ACHN (cell line): ENCODE measurements at regions not wholly inside any gene's neighbourhood (a gene's known extent, or its start where the extent isn't known, plus 50 kb on each side); places are given as distances from the start of the nearest gene placed in this dataset.
"Not testable (repeated sequence)": the region's sequence is repeated elsewhere in the genome, so short reads cannot be mapped to it uniquely, and the experiment has no call there.

Source experiments
- DNase-seq: peaks from one replicate; pipeline ENCODE4 v3.0.0-alpha.2; 2015
- in situ Hi-C: cut with HindIII; loops from 2 replicates; pipeline ENCODE4 v1.10.0; 2017; ENCODE audit warnings: low sequenced_read_pairs, low pct_ligation_motif_present, low pct_unique_long_range_greater_than_20kb

GRCh38 chr3:75224412-75224811 is 439.7 kb upstream of the FRG2C start:
- no peak for DNase-seq
- in situ Hi-C loops, result no loop called here

GRCh38 chr3:75232216-75232615 is 431.9 kb upstream of the FRG2C start:
- DNase-seq, result no peak
- in situ Hi-C loops, result no loop called here

GRCh38 chr3:75235631-75236030 is 428.5 kb upstream of the FRG2C start:
- DNase-seq, result no peak
- in situ Hi-C loops, result no loop called here

GRCh38 chr3:75237053-75237452 is 427.1 kb upstream of the FRG2C start:
- no peak for DNase-seq
- in situ Hi-C loops, result no loop called here

- no peak for DNase-seq
These were observed 426.7 kb upstream of the FRG2C start for GRCh38 chr3:75237477-75237876.

GRCh38 chr3:75241226-75241962 is 422.7 kb upstream of the FRG2C start:
- DNase-seq, in situ Hi-C loops: not testable (repeated sequence)

More at GRCh38 chr3:75237477-75237876, 426.7 kb upstream of the FRG2C start:
- in situ Hi-C loops, result no loop called here

GRCh38 chr3:75242012-75242735 is 422.0 kb upstream of the FRG2C start:
- no peak for DNase-seq
- in situ Hi-C loops, result no loop called here

GRCh38 chr3:75248974-75249373 is 415.2 kb upstream of the FRG2C start:
- in situ Hi-C loops, result no loop called here
- no peak for DNase-seq

- no peak for DNase-seq
- in situ Hi-C loops, result no loop called here
These were observed 409.4 kb upstream of the FRG2C start for GRCh38 chr3:75254685-75255084.

GRCh38 chr3:75258825-75259683 is 405.1 kb upstream of the FRG2C start:
- DNase-seq, result peak; percentile 27
- in situ Hi-C loops, result not testable (repeated sequence)

- in situ Hi-C loops, DNase-seq: not testable (repeated sequence)
These were observed 403.2 kb upstream of the FRG2C start for GRCh38 chr3:75260975-75261374.

- in situ Hi-C loops, result no loop called here
- no peak for DNase-seq
These were observed 401.5 kb upstream of the FRG2C start for GRCh38 chr3:75262661-75263060.

- in situ Hi-C loops, result no loop called here
These were observed 398.2 kb upstream of the FRG2C start for GRCh38 chr3:75265897-75266296.

GRCh38 chr3:75268576-75268975 is 395.6 kb upstream of the FRG2C start:
- in situ Hi-C loops, DNase-seq: not testable (repeated sequence)

More at GRCh38 chr3:75265897-75266296, 398.2 kb upstream of the FRG2C start:
- no peak for DNase-seq

GRCh38 chr3:75272237-75272636 is 391.9 kb upstream of the FRG2C start:
- DNase-seq, in situ Hi-C loops: not testable (repeated sequence)

GRCh38 chr3:75272691-75273090 is 391.4 kb upstream of the FRG2C start:
- in situ Hi-C loops, result no loop called here
- DNase-seq, result peak; percentile 23

GRCh38 chr3:75285531-75286148 is 378.5 kb upstream of the FRG2C start:
- in situ Hi-C loops, result not testable (repeated sequence)

GRCh38 chr3:75288972-75289574 is 375.1 kb upstream of the FRG2C start:
- in situ Hi-C loops, DNase-seq: not testable (repeated sequence)

More at GRCh38 chr3:75285531-75286148, 378.5 kb upstream of the FRG2C start:
- DNase-seq, result peak; percentile 44
